ENCODE measurements at regions not wholly inside any gene's neighbourhood (a gene's known extent, or its start where the extent isn't known, plus 50 kb on each side); places are given as distances from the start of the nearest gene placed in this dataset.
"Not testable (repeated sequence)": the region's sequence is repeated elsewhere in the genome, so short reads cannot be mapped to it uniquely, and the experiment has no call there.

DNA sequence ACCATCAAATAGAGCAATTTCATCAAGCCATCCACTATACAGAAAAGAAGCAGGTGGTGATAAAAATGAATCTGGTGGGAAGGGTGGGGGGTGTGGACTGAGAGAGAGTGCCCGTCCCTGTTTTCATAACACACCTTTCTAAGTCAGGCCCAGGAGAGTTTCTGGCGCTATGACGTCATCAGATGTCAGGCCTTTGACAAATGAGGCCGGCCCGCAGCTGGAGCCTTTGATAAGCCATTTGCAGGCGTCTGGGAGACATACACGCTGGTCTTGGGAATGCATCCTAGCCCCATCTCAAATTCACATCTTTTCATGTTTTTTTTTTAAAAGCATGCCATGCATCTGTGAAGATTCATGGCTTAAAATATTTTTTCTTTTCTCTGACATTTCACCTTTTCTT is 404.5 kb downstream of the BCOR start:
- H3T11ph ChIP-seq (ENCODE audit: low read length): no peak overlapping the region
- no peak overlapping the region for H2BK20ac ChIP-seq (ENCODE audit: low read depth, low read length, poor library complexity, severe bottlenecking)
- no peak overlapping the region for H3K9ac ChIP-seq (ENCODE audit: extremely low read depth, insufficient read length, low read length)
- no peak overlapping the region for H3K14ac ChIP-seq (ENCODE audit: insufficient read depth, low read length)
- H3K23me2 ChIP-seq (ENCODE audit: insufficient read length, low read depth, low read length, poor library complexity, severe bottlenecking): peaks cover 17% of the 10 kb centered on the region
- Mint-ChIP-seq H3K4me3 (no peak overlapping the region; a peak in 1 of 5 replicates), H3K9me3 (peaks cover 59 to 68% of the 10 kb centered on the region in 2 experiments), H3K27ac (no peak overlapping the region), H3K4me1 (peaks cover 25 to 28% of the 10 kb centered on the region in 2 experiments), H3K27me3 (ENCODE audit: low read depth) (peaks cover 7% of the 10 kb centered on the region), H3K36me3 (ENCODE audit: insufficient read depth in 1 of 3, low read depth in 3 of 3) (peaks cover 5 to 20% (median 10%) of the 10 kb centered on the region in 3 experiments)
- no peaks in the 10 kb centered on the region for H4K20me1 ChIP-seq (ENCODE audit: control insufficient read depth, insufficient read depth, insufficient read length)
- no peak overlapping the region for H2BK15ac ChIP-seq (ENCODE audit: low read depth, low read length)
- no peak overlapping the region for H4K8ac ChIP-seq (replicated peaks; ENCODE audit: insufficient read length, low read depth, low read length)
- H3K56ac ChIP-seq (ENCODE audit: insufficient read length, low read depth, low read length): no peak overlapping the region
- no peaks in the 10 kb centered on the region for H3K9me3 ChIP-seq (ENCODE audit: control insufficient read depth, low read depth, low read length)
- DNase-seq: no peak
- H2BK12ac ChIP-seq (ENCODE audit: insufficient read length, low read depth, low read length): no peak overlapping the region
- no peak overlapping the region for H2BK5ac ChIP-seq (ENCODE audit: insufficient read length, low read length)
- no peaks in the 10 kb centered on the region for H3K79me1 ChIP-seq (ENCODE audit: insufficient read depth, low read depth, low read length, poor library complexity, severe bottlenecking)
- no peak overlapping the region for H3K18ac ChIP-seq (ENCODE audit: insufficient read length, low read depth, low read length)
- H4K5ac ChIP-seq (ENCODE audit: insufficient read length, low read depth, low read length): no peak overlapping the region
- no peak overlapping the region for H2AFZ ChIP-seq (ENCODE audit: low read length)
- H3K79me2 ChIP-seq (ENCODE audit: insufficient read depth, low read length): no peaks in the 10 kb centered on the region
- WGBS (ENCODE audit: extremely low coverage, insufficient read length, low lambda C conversion rate): no CpG with 5 or more reads among the region's 7 CpGs
- no peak overlapping the region for H2BK120ac ChIP-seq (ENCODE audit: low read depth, low read length, poor library complexity, severe bottlenecking)
- peaks cover 3% of the 10 kb centered on the region; the same call in 1 of the 2 replicates for H3K4me1 ChIP-seq (ENCODE audit: insufficient read depth, low read length)
- H3K4ac ChIP-seq (ENCODE audit: low read depth, low read length): no peak overlapping the region
- H3K27ac ChIP-seq (ENCODE audit: insufficient read length, low read depth, low read length): no peak overlapping the region
- no peak overlapping the region for H2AK5ac ChIP-seq (ENCODE audit: insufficient read length, low read length)
- no peak overlapping the region for H3K23ac ChIP-seq (ENCODE audit: insufficient read length, low read depth, low read length)
- TF ChIP-seq, protein P1, sequence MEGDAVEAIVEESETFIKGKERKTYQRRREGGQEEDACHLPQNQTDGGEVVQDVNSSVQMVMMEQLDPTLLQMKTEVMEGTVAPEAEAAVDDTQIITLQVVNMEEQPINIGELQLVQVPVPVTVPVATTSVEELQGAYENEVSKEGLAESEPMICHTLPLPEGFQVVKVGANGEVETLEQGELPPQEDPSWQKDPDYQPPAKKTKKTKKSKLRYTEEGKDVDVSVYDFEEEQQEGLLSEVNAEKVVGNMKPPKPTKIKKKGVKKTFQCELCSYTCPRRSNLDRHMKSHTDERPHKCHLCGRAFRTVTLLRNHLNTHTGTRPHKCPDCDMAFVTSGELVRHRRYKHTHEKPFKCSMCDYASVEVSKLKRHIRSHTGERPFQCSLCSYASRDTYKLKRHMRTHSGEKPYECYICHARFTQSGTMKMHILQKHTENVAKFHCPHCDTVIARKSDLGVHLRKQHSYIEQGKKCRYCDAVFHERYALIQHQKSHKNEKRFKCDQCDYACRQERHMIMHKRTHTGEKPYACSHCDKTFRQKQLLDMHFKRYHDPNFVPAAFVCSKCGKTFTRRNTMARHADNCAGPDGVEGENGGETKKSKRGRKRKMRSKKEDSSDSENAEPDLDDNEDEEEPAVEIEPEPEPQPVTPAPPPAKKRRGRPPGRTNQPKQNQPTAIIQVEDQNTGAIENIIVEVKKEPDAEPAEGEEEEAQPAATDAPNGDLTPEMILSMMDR (conservative IDR thresholded peaks at IDR 0.05): no peak
- no peak overlapping the region for H3K4me2 ChIP-seq (ENCODE audit: insufficient read depth, insufficient read length, low read length)
- H3K27me3 ChIP-seq (ENCODE audit: insufficient read depth, low read length): no peaks in the 10 kb centered on the region; the same call in 1 of the 2 replicates
- H4K91ac ChIP-seq (ENCODE audit: insufficient read length, low read depth, low read length): no peak overlapping the region

DNA sequence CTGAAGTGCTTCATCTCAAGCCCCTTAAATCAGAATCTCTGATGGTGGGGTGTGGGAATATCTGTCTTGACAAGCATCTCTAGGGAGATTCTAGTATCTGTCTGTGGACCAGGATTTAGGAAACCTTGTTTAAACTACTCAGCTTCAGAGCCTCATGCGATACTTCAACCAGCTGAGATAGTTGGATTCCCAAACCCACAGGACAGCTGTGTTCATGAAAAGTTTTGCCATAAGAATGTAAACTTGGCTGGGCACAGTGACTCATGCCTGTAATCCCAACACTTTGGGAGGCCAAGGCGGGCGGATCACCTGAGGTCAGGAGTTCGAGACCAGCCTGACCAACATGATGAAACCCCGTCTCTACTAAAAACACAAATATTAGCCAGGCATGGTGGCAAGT is 395.1 kb downstream of the BCOR start:
- H3K4me3 Mint-ChIP-seq; H4K8ac ChIP-seq (replicated peaks; ENCODE audit: insufficient read length, low read depth, low read length); H3K79me2 ChIP-seq (ENCODE audit: insufficient read depth, low read length); H4K20me1 ChIP-seq (ENCODE audit: control insufficient read depth, insufficient read depth, insufficient read length); H3K18ac ChIP-seq (ENCODE audit: insufficient read length, low read depth, low read length); H3T11ph ChIP-seq (ENCODE audit: low read length); H3K27me3 ChIP-seq (ENCODE audit: insufficient read depth, low read length); H3K14ac ChIP-seq (ENCODE audit: insufficient read depth, low read length); H2AK5ac ChIP-seq (ENCODE audit: insufficient read length, low read length); H3K36me3 Mint-ChIP-seq (ENCODE audit: insufficient read depth in 1 of 3, low read depth in 3 of 3); H3K9ac ChIP-seq (ENCODE audit: extremely low read depth, insufficient read length, low read length); H3K4ac ChIP-seq (ENCODE audit: low read depth, low read length); H2BK12ac ChIP-seq (ENCODE audit: insufficient read length, low read depth, low read length); H3K9me3 ChIP-seq (ENCODE audit: control insufficient read depth, low read depth, low read length); H4K5ac ChIP-seq (ENCODE audit: insufficient read length, low read depth, low read length); H3K4me2 ChIP-seq (ENCODE audit: insufficient read depth, insufficient read length, low read length); H3K56ac ChIP-seq (ENCODE audit: insufficient read length, low read depth, low read length); H3K27me3 Mint-ChIP-seq (ENCODE audit: low read depth); H3K27ac ChIP-seq (ENCODE audit: insufficient read length, low read depth, low read length); H2BK15ac ChIP-seq (ENCODE audit: low read depth, low read length); H3K23me2 ChIP-seq (ENCODE audit: insufficient read length, low read depth, low read length, poor library complexity, severe bottlenecking); H2AFZ ChIP-seq (ENCODE audit: low read length); DNase-seq; H3K4me1 ChIP-seq (ENCODE audit: insufficient read depth, low read length); H2BK20ac ChIP-seq (ENCODE audit: low read depth, low read length, poor library complexity, severe bottlenecking); H2BK120ac ChIP-seq (ENCODE audit: low read depth, low read length, poor library complexity, severe bottlenecking); H3K23ac ChIP-seq (ENCODE audit: insufficient read length, low read depth, low read length); H3K27ac Mint-ChIP-seq; H2BK5ac ChIP-seq (ENCODE audit: insufficient read length, low read length); H3K4me1 Mint-ChIP-seq; H3K79me1 ChIP-seq (ENCODE audit: insufficient read depth, low read depth, low read length, poor library complexity, severe bottlenecking); H4K91ac ChIP-seq (ENCODE audit: insufficient read length, low read depth, low read length): not testable (repeated sequence)
- no CpG with 5 or more reads among the region's 5 CpGs for WGBS (ENCODE audit: extremely low coverage, insufficient read length, low lambda C conversion rate)
- H3K9me3 Mint-ChIP-seq: peaks cover 50 to 74% of the 10 kb centered on the region in 2 experiments

Data from H9 (cell line).